ENCODE measurements at regions not wholly inside any gene's neighbourhood (a gene's known extent, or its start where the extent isn't known, plus 50 kb on each side); places are given as distances from the start of the nearest gene placed in this dataset.
A peak's percentile ranks its signal among the peaks of the same experiment; 100 is the strongest.

GRCh38 chr18:78510636-78511035 is 469.0 kb upstream of the SALL3 start:
- no peak overlapping the region for H3K4me2 ChIP-seq (ENCODE audit: insufficient read depth, low read length, poor library complexity, severe bottlenecking)
- no peak overlapping the region for H3K4ac ChIP-seq (ENCODE audit: low read length)
- no peak overlapping the region for H2BK5ac ChIP-seq (ENCODE audit: low read length)
- WGBS, 2 donors (ENCODE audit: extremely low coverage in 2 of 2, insufficient read length in 2 of 2, insufficient replicate concordance in 1 of 2): no CpG with 5 or more reads among the region's 7 CpGs
- H2BK12ac ChIP-seq (ENCODE audit: low read length): no peak overlapping the region
- H3K36me3 ChIP-seq (replicated peaks in 1 of 2; ENCODE audit: control insufficient read depth in 2 of 2, insufficient read depth in 2 of 2, low read length in 2 of 2): no peaks in the 10 kb centered on the region
- no peak overlapping the region for H3K27ac ChIP-seq (replicated peaks; ENCODE audit: low read length)
- H2BK15ac ChIP-seq (ENCODE audit: low read length): no peak overlapping the region
- no peak overlapping the region for H3K18ac ChIP-seq (ENCODE audit: low read length)
- H2BK120ac ChIP-seq (ENCODE audit: low read depth, low read length): no peak overlapping the region
- H3K23ac ChIP-seq (ENCODE audit: low read depth, low read length, poor library complexity): no peak overlapping the region
- no peak overlapping the region for H3K4me3 ChIP-seq (ENCODE audit: low read length in 2 of 2)
- H3K79me1 ChIP-seq (ENCODE audit: low read depth, low read length): no peaks in the 10 kb centered on the region
- H2AFZ ChIP-seq (ENCODE audit: low read length): no peak overlapping the region
- peaks cover 0 to 4% (median 3%) of the 10 kb centered on the region in 3 experiments for H3K27me3 ChIP-seq (ENCODE audit: control insufficient read depth in 3 of 3, insufficient read depth in 3 of 3, low read depth in 1 of 3, low read length in 3 of 3)
- DNase-seq (ENCODE audit: low spot score): no peak
- peaks cover 3 to 12% of the 10 kb centered on the region in 2 donors for H3K4me1 ChIP-seq (ENCODE audit: control insufficient read depth in 2 of 2, insufficient read depth in 1 of 2, low read depth in 1 of 2, low read length in 2 of 2)
- no peak overlapping the region for H4K91ac ChIP-seq (ENCODE audit: low read depth, low read length, poor library complexity)
- H3K9me3 ChIP-seq (replicated peaks in 1 of 2; ENCODE audit: control insufficient read depth in 2 of 2, insufficient read depth in 1 of 2, low read depth in 1 of 2, low read length in 2 of 2): peaks cover 0 to 2% of the 10 kb centered on the region in 2 donors
- no peak overlapping the region for H3K9ac ChIP-seq (ENCODE audit: low read depth, low read length, poor library complexity)
- no peak overlapping the region for H3K14ac ChIP-seq (ENCODE audit: low read length)
- H4K8ac ChIP-seq (ENCODE audit: low read depth, low read length): no peak overlapping the region
- H2AK5ac ChIP-seq (ENCODE audit: low read depth, low read length): no peak overlapping the region

- peak overlapping the region; percentile 31 for H2BK15ac ChIP-seq (ENCODE audit: low read length)
- no peak overlapping the region for H2BK5ac ChIP-seq (ENCODE audit: low read length)
- no peak for DNase-seq (ENCODE audit: low spot score)
- H4K91ac ChIP-seq (ENCODE audit: low read depth, low read length, poor library complexity): peak overlapping the region; percentile 65
- no peaks in the 10 kb centered on the region for H3K79me1 ChIP-seq (ENCODE audit: low read depth, low read length)
- no peak overlapping the region for H4K8ac ChIP-seq (ENCODE audit: low read depth, low read length)
- H3K14ac ChIP-seq (ENCODE audit: low read length): peak overlapping the region; percentile 33
- H3K9ac ChIP-seq (ENCODE audit: low read depth, low read length, poor library complexity): peak overlapping the region; percentile 37
- no peak overlapping the region for H2BK120ac ChIP-seq (ENCODE audit: low read depth, low read length)
- H2AFZ ChIP-seq (ENCODE audit: low read length): no peak overlapping the region
- H3K27me3 ChIP-seq (ENCODE audit: control insufficient read depth in 3 of 3, insufficient read depth in 3 of 3, low read depth in 1 of 3, low read length in 3 of 3): peaks cover 0 to 4% (median 2%) of the 10 kb centered on the region in 3 experiments
- peak overlapping the region in 1 of 2 donors; percentile 39 for H3K4me3 ChIP-seq (ENCODE audit: low read length in 2 of 2)
- no peak overlapping the region for H3K27ac ChIP-seq (replicated peaks; ENCODE audit: low read length)
- H3K18ac ChIP-seq (ENCODE audit: low read length): peak overlapping the region; percentile 62
- peaks cover 0 to 3% of the 10 kb centered on the region in 2 donors for H3K4me1 ChIP-seq (ENCODE audit: control insufficient read depth in 2 of 2, insufficient read depth in 1 of 2, low read depth in 1 of 2, low read length in 2 of 2)
- peak overlapping the region; percentile 88 for H2AK5ac ChIP-seq (ENCODE audit: low read depth, low read length)
- peak overlapping the region; percentile 70 for H3K4ac ChIP-seq (ENCODE audit: low read length)
- H3K23ac ChIP-seq (ENCODE audit: low read depth, low read length, poor library complexity): peak overlapping the region; percentile 82
- H3K9me3 ChIP-seq (replicated peaks in 1 of 2; ENCODE audit: control insufficient read depth in 2 of 2, insufficient read depth in 1 of 2, low read depth in 1 of 2, low read length in 2 of 2): peaks cover 0 to 2% of the 10 kb centered on the region in 2 donors
- H2BK12ac ChIP-seq (ENCODE audit: low read length): no peak overlapping the region
- no peaks in the 10 kb centered on the region for H3K36me3 ChIP-seq (replicated peaks in 1 of 2; ENCODE audit: control insufficient read depth in 2 of 2, insufficient read depth in 2 of 2, low read length in 2 of 2)
- H3K4me2 ChIP-seq (ENCODE audit: insufficient read depth, low read length, poor library complexity, severe bottlenecking): no peak overlapping the region
- no CpG with 5 or more reads among the region's 24 CpGs for WGBS, 2 donors (ENCODE audit: extremely low coverage in 2 of 2, insufficient read length in 2 of 2, insufficient replicate concordance in 1 of 2)
Observed at GRCh38 chr18:78511666-78512601, 467.7 kb upstream of the SALL3 start.

GRCh38 chr18:78514910-78515670 is 464.5 kb upstream of the SALL3 start:
- H3K23ac ChIP-seq (ENCODE audit: low read depth, low read length, poor library complexity): no peak overlapping the region
- H2BK12ac ChIP-seq (ENCODE audit: low read length): no peak overlapping the region
- H3K4me2 ChIP-seq (ENCODE audit: insufficient read depth, low read length, poor library complexity, severe bottlenecking): no peak overlapping the region
- peaks cover 0 to 2% (median 0%) of the 10 kb centered on the region in 3 experiments for H3K27me3 ChIP-seq (ENCODE audit: control insufficient read depth in 3 of 3, insufficient read depth in 3 of 3, low read depth in 1 of 3, low read length in 3 of 3)
- H3K18ac ChIP-seq (ENCODE audit: low read length): peak overlapping the region; percentile 5
- peaks cover 0 to 6% of the 10 kb centered on the region in 2 donors for H3K4me1 ChIP-seq (ENCODE audit: control insufficient read depth in 2 of 2, insufficient read depth in 1 of 2, low read depth in 1 of 2, low read length in 2 of 2)
- H2BK5ac ChIP-seq (ENCODE audit: low read length): no peak overlapping the region
- no peak overlapping the region for H4K8ac ChIP-seq (ENCODE audit: low read depth, low read length)
- no peaks in the 10 kb centered on the region for H3K36me3 ChIP-seq (replicated peaks in 1 of 2; ENCODE audit: control insufficient read depth in 2 of 2, insufficient read depth in 2 of 2, low read length in 2 of 2)
- H4K91ac ChIP-seq (ENCODE audit: low read depth, low read length, poor library complexity): no peak overlapping the region
- no peak overlapping the region for H3K4me3 ChIP-seq (ENCODE audit: low read length in 2 of 2)
- DNase-seq (ENCODE audit: low spot score): no peak
- no peak overlapping the region for H3K4ac ChIP-seq (ENCODE audit: low read length)
- no peak overlapping the region for H2AK5ac ChIP-seq (ENCODE audit: low read depth, low read length)
- H3K9ac ChIP-seq (ENCODE audit: low read depth, low read length, poor library complexity): no peak overlapping the region
- H3K9me3 ChIP-seq (replicated peaks in 1 of 2; ENCODE audit: control insufficient read depth in 2 of 2, insufficient read depth in 1 of 2, low read depth in 1 of 2, low read length in 2 of 2): peaks cover 0 to 4% of the 10 kb centered on the region in 2 donors
- H3K79me1 ChIP-seq (ENCODE audit: low read depth, low read length): no peaks in the 10 kb centered on the region
- WGBS, 2 donors (ENCODE audit: extremely low coverage in 2 of 2, insufficient read length in 2 of 2, insufficient replicate concordance in 1 of 2): no CpG with 5 or more reads among the region's 24 CpGs
- no peak overlapping the region for H2BK15ac ChIP-seq (ENCODE audit: low read length)
- no peak overlapping the region for H2BK120ac ChIP-seq (ENCODE audit: low read depth, low read length)
- H3K14ac ChIP-seq (ENCODE audit: low read length): peak overlapping the region; percentile 74
- H2AFZ ChIP-seq (ENCODE audit: low read length): no peak overlapping the region
- no peak overlapping the region for H3K27ac ChIP-seq (replicated peaks; ENCODE audit: low read length)

- H2BK5ac ChIP-seq (ENCODE audit: low read length): no peak overlapping the region
- H2BK120ac ChIP-seq (ENCODE audit: low read depth, low read length): no peak overlapping the region
- no peak overlapping the region for H3K18ac ChIP-seq (ENCODE audit: low read length)
- no peak overlapping the region for H4K91ac ChIP-seq (ENCODE audit: low read depth, low read length, poor library complexity)
- H3K4ac ChIP-seq (ENCODE audit: low read length): no peak overlapping the region
- H3K27me3 ChIP-seq (ENCODE audit: control insufficient read depth in 3 of 3, insufficient read depth in 3 of 3, low read depth in 1 of 3, low read length in 3 of 3): no peaks in the 10 kb centered on the region
- H3K27ac ChIP-seq (replicated peaks; ENCODE audit: low read length): no peak overlapping the region
- no CpG with 5 or more reads among the region's 22 CpGs for WGBS, 2 donors (ENCODE audit: extremely low coverage in 2 of 2, insufficient read length in 2 of 2, insufficient replicate concordance in 1 of 2)
- no peak overlapping the region for H3K9ac ChIP-seq (ENCODE audit: low read depth, low read length, poor library complexity)
- peaks cover 0 to 6% of the 10 kb centered on the region in 2 donors for H3K4me1 ChIP-seq (ENCODE audit: control insufficient read depth in 2 of 2, insufficient read depth in 1 of 2, low read depth in 1 of 2, low read length in 2 of 2)
- no peak overlapping the region for H2AK5ac ChIP-seq (ENCODE audit: low read depth, low read length)
- no peak for DNase-seq (ENCODE audit: low spot score)
- H3K9me3 ChIP-seq (replicated peaks in 1 of 2; ENCODE audit: control insufficient read depth in 2 of 2, insufficient read depth in 1 of 2, low read depth in 1 of 2, low read length in 2 of 2): peaks cover 0 to 6% of the 10 kb centered on the region in 2 donors
- no peak overlapping the region for H3K14ac ChIP-seq (ENCODE audit: low read length)
- no peak overlapping the region for H4K8ac ChIP-seq (ENCODE audit: low read depth, low read length)
- H3K79me1 ChIP-seq (ENCODE audit: low read depth, low read length): no peaks in the 10 kb centered on the region
- H3K4me2 ChIP-seq (ENCODE audit: insufficient read depth, low read length, poor library complexity, severe bottlenecking): no peak overlapping the region
- no peaks in the 10 kb centered on the region for H3K36me3 ChIP-seq (replicated peaks in 1 of 2; ENCODE audit: control insufficient read depth in 2 of 2, insufficient read depth in 2 of 2, low read length in 2 of 2)
- no peak overlapping the region for H3K4me3 ChIP-seq (ENCODE audit: low read length in 2 of 2)
- no peak overlapping the region for H3K23ac ChIP-seq (ENCODE audit: low read depth, low read length, poor library complexity)
- no peak overlapping the region for H2AFZ ChIP-seq (ENCODE audit: low read length)
- no peak overlapping the region for H2BK15ac ChIP-seq (ENCODE audit: low read length)
- H2BK12ac ChIP-seq (ENCODE audit: low read length): no peak overlapping the region
Observed at GRCh38 chr18:78517328-78517727, 462.3 kb upstream of the SALL3 start.

Data from neuronal stem cell (in vitro differentiated cells).